GM12878 (cell line): ENCODE measurements at regions not wholly inside any gene's neighbourhood (a gene's known extent, or its start where the extent isn't known, plus 50 kb on each side); places are given as distances from the start of the nearest gene placed in this dataset.

Experiments
- ATAC-seq: fragments of 200-7000 bp; cut with Tn5 transposase; 3 replicates; pipeline ENCODE4 v1.9.1; 2020; ENCODE audit warnings: mild to moderate bottlenecking, moderate library complexity
- BruUV-seq: library from RNA; stranded (reverse); fragments of 400-500 nt; replicated peaks from 2 replicates; lab custom pipeline; 2021; lab: Mats Ljungman, UMichigan
- CTCF ChIA-PET: fragments of 300-600 bp; sonication (Branson Sonifier 250); formaldehyde crosslinking; extraction: SDS; loops from one replicate; lab custom pipeline; 2021; ENCODE audit warnings: inconsistent platforms; lab: Yijun Ruan, JAX
- POLR2A ChIA-PET: fragments of 350-600 bp; formaldehyde crosslinking; extraction: SDS; loops from one replicate; lab custom pipeline; 2021; ENCODE audit warnings: inconsistent platforms; lab: Charles Lee
- RAD21 ChIA-PET: fragments of 300-600 bp; sonication (Branson Sonifier 250); formaldehyde crosslinking; loops from one replicate; lab custom pipeline; 2023; ENCODE audit warnings: antibody characterized with exemption; ENCODE audit not compliant: unreplicated experiment; lab: Charles Lee
- SMC1A ChIA-PET: fragments of 300-600 bp; sonication (Branson Sonifier 250); formaldehyde crosslinking; loops from one replicate; lab custom pipeline; 2023; ENCODE audit not compliant: unreplicated experiment, uncharacterized antibody; lab: Charles Lee
- DNase-seq: peaks from one replicate; pipeline ENCODE4 v3.0.0-alpha.2; 2011; ENCODE audit warnings: low read depth, low spot score
- FAIRE-seq: peaks from 3 replicates; lab custom pipeline; 2011; peaks lifted over from hg19 to GRCh38; lab: Jason Lieb, UNC
- H2AFZ ChIP-seq: 2 replicates; pipeline ENCODE4 v1.6.0; 2011; ENCODE audit warnings: low read depth, low read length, control low read depth; ENCODE audit not compliant: control insufficient read depth
- H3K27ac ChIP-seq: 2 replicates; pipeline ENCODE4 v1.5.1; 2011; ENCODE audit warnings: control low read depth; ENCODE audit not compliant: control insufficient read depth, insufficient read depth
- H3K27me3 ChIP-seq, 2 experiments: replicated peaks in 1 of 2; 2 replicates each; pipeline versions ENCODE4 v1.6.0 to v1.6.1; 2011; ENCODE audit warnings: low read length in 1 of 2; ENCODE audit not compliant: control insufficient read depth in 2 of 2, insufficient read depth in 2 of 2
- H3K36me3 ChIP-seq, 2 experiments: 2 replicates each; pipeline ENCODE4 v1.5.1; 2011; ENCODE audit warnings: low read length in 1 of 2; ENCODE audit not compliant: control insufficient read depth in 2 of 2, insufficient read depth in 2 of 2
- H3K4me1 ChIP-seq: 2 replicates; pipeline ENCODE4 v1.6.1; 2011; ENCODE audit warnings: mild to moderate bottlenecking, low read length, moderate library complexity, mixed read lengths; ENCODE audit not compliant: control insufficient read depth, insufficient read depth
- H3K4me2 ChIP-seq: 2 replicates; pipeline ENCODE4 v1.6.0; 2011; ENCODE audit warnings: control low read depth; ENCODE audit not compliant: control insufficient read depth, insufficient read depth
- H3K4me3 ChIP-seq: fragments of 200-600 bp; sonication (generic); 2 replicates; pipeline ENCODE4 v1.5.1; 2016
- H3K79me2 ChIP-seq: 2 replicates; pipeline ENCODE4 v1.6.0; 2011; ENCODE audit warnings: low read length; ENCODE audit not compliant: control insufficient read depth, insufficient read depth
- H3K9ac ChIP-seq: 2 replicates; pipeline ENCODE4 v1.8.0; 2011; ENCODE audit warnings: low read length, control low read depth, mixed read lengths; ENCODE audit not compliant: control insufficient read depth, insufficient read depth
- H3K9me3 ChIP-seq: replicated peaks from 3 replicates; pipeline ENCODE4 v1.5.1; 2011; ENCODE audit warnings: mild to moderate bottlenecking, low read length; ENCODE audit not compliant: control insufficient read depth, insufficient read depth
- H4K20me1 ChIP-seq: 2 replicates; pipeline ENCODE4 v1.6.0; 2011; ENCODE audit not compliant: control insufficient read depth, insufficient read depth
- FOXM1 ChIP-seq: IDR thresholded peaks from 2 replicates; pipeline ENCODE4 v1.6.1; 2012; ENCODE audit warnings: low read depth, mild to moderate bottlenecking, inconsistent platforms, low read length, moderate library complexity
- GABPA ChIP-seq: IDR thresholded peaks from 2 replicates; pipeline ENCODE4 v1.6.1; 2014; ENCODE audit warnings: antibody characterized with exemption, low read depth, mild to moderate bottlenecking, inconsistent platforms
- GATAD2B ChIP-seq: fragments of 450-650 bp; conservative IDR thresholded peaks from 2 replicates; pipeline ENCODE4 v1.6.1; 2017; ENCODE audit warnings: low read depth, mild to moderate bottlenecking, moderate library complexity
- HDAC6 ChIP-seq: fragments of 200-600 bp; sonication (generic); IDR thresholded peaks from one replicate; pipeline ENCODE4 v1.8.0; 2017; ENCODE audit warnings: antibody characterized with exemption; ENCODE audit not compliant: unreplicated experiment
- MEF2B ChIP-seq: fragments of 450-650 bp; IDR thresholded peaks from 2 replicates; pipeline ENCODE4 v1.6.1; 2018; ENCODE audit warnings: mild to moderate bottlenecking, moderate library complexity; ENCODE audit not compliant: partially characterized antibody, poor library complexity, severe bottlenecking
- MXI1 ChIP-seq: fragments of 150-350 bp; IDR thresholded peaks from 2 replicates; pipeline ENCODE4 v1.6.1; 2011; ENCODE audit warnings: low read depth, mild to moderate bottlenecking, inconsistent platforms, low read length, improper control_type of control experiment
- NBN ChIP-seq: fragments of 450-650 bp; IDR thresholded peaks from 2 replicates; pipeline ENCODE4 v1.6.1; 2016
- NR2F1 ChIP-seq: fragments of 450-650 bp; conservative IDR thresholded peaks from 2 replicates; pipeline ENCODE4 v1.6.1; 2017; ENCODE audit warnings: mild to moderate bottlenecking
- RBBP5 ChIP-seq: fragments of 200-600 bp; sonication (generic); conservative IDR thresholded peaks from 2 replicates; pipeline ENCODE4 v1.6.1; 2016
- SMAD1 ChIP-seq: fragments of 450-650 bp; IDR thresholded peaks from 2 replicates; pipeline ENCODE4 v1.6.1; 2018; ENCODE audit warnings: mild to moderate bottlenecking, low read depth; ENCODE audit not compliant: partially characterized antibody
- SP1 ChIP-seq: IDR thresholded peaks from one replicate; pipeline ENCODE4 v1.6.1; 2011; ENCODE audit warnings: low read depth, low read length
- ZNF217 ChIP-seq: fragments of 450-650 bp; IDR thresholded peaks from 2 replicates; pipeline ENCODE4 v1.6.1; 2017; ENCODE audit warnings: antibody characterized with exemption, mild to moderate bottlenecking
- WGBS: methylation state at CpG from one replicate; pipeline ENCODE4 v1.1.6; 2016; ENCODE audit warnings: low lambda C conversion rate; ENCODE audit not compliant: insufficient replicate concordance, insufficient coverage; ENCODE audit errors: missing lambda C conversion rate; 5-methylcytosine and 5-hydroxymethylcytosine counted together
- in situ Hi-C: fragments of 300-500 bp; cut with MboI; formaldehyde crosslinking; loops from 9 replicates; pipeline ENCODE4 v1.14.3; 2018; ENCODE audit warnings: mixed read lengths
- intact Hi-C: fragments of 100-400 bp; cut with micrococcal nuclease; formaldehyde crosslinking; loops from one replicate; pipeline ENCODE4 v1.14.2; 2022; ENCODE audit not compliant: unreplicated experiment
- TF ChIP-seq, protein P1 (sequence below): fragments of 450-650 bp; IDR thresholded peaks from 2 replicates; pipeline ENCODE4 v1.6.1; 2018; ENCODE audit warnings: borderline replicate concordance, mild to moderate bottlenecking; ENCODE audit not compliant: partially characterized antibody
- TF ChIP-seq, protein P2 (sequence below), 3 experiments: IDR thresholded peaks in 2 of 3; conservative IDR thresholded peaks in 1 of 3; 2 replicates each; pipeline ENCODE4 v1.5.1; 2011; ENCODE audit warnings: low read depth in 3 of 3, low read length in 3 of 3, mild to moderate bottlenecking in 3 of 3, control low read depth in 2 of 3, moderate library complexity in 2 of 3, inconsistent platforms in 1 of 3, mixed read lengths in 1 of 3; ENCODE audit not compliant: control insufficient read depth in 2 of 3, insufficient read depth in 1 of 3; ENCODE audit errors: extremely low read depth in 1 of 3
- TF ChIP-seq, protein P3 (sequence below): fragments of 450-650 bp; formaldehyde crosslinking; IDR thresholded peaks from 2 replicates; pipeline ENCODE4 v1.4.0; 2020; ENCODE audit warnings: mild to moderate bottlenecking, moderate library complexity

DNA sequence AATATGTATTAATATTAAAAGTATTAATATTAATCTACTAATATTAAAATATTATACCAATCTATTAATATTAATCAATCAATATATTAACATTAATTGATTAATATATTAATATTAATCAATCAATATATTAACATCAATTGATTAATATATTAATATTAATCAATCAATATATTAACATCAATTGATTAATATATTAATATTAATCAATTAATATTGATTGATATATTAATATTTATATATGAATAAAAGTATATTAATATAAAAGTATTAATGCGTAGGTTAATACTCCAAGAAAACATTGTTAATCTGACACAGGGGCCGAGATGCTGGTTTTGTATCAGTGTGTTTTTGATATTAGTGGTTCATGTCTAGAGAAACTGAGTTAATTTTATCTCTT is 1430.1 kb upstream of the SEL1L start:
- H3K9me3 ChIP-seq, result no peaks in the 10 kb centered on the region
- BruUV-seq, result no TSS peak
- no peaks in the 10 kb centered on the region for H3K36me3 ChIP-seq
- no peak overlapping the region for H3K27ac ChIP-seq
- WGBS, result 50% methylated on average over 2 of the region's 2 CpGs
- H3K4me1 ChIP-seq, result no peaks in the 10 kb centered on the region
- H3K9ac ChIP-seq, result no peak overlapping the region
- POLR2A ChIA-PET, result no interaction called here
- FAIRE-seq (no peak), ATAC-seq (no peak), DNase-seq (no peak)
- H3K79me2 ChIP-seq, result no peaks in the 10 kb centered on the region
- intact Hi-C loops, result no loop called here
- SMC1A ChIA-PET, result no interaction called here
- in situ Hi-C loops, result no loop called here
- TF ChIP-seq ZNF217 (no peak), SMAD1 (no peak), SP1 (no peak), FOXM1 (no peak), GATAD2B (no peak), MEF2B (no peak), MXI1 (no peak), RBBP5 (no peak), HDAC6 (no peak), NBN (no peak), NR2F1 (no peak), GABPA (no peak)
- TF ChIP-seq, protein P1, sequence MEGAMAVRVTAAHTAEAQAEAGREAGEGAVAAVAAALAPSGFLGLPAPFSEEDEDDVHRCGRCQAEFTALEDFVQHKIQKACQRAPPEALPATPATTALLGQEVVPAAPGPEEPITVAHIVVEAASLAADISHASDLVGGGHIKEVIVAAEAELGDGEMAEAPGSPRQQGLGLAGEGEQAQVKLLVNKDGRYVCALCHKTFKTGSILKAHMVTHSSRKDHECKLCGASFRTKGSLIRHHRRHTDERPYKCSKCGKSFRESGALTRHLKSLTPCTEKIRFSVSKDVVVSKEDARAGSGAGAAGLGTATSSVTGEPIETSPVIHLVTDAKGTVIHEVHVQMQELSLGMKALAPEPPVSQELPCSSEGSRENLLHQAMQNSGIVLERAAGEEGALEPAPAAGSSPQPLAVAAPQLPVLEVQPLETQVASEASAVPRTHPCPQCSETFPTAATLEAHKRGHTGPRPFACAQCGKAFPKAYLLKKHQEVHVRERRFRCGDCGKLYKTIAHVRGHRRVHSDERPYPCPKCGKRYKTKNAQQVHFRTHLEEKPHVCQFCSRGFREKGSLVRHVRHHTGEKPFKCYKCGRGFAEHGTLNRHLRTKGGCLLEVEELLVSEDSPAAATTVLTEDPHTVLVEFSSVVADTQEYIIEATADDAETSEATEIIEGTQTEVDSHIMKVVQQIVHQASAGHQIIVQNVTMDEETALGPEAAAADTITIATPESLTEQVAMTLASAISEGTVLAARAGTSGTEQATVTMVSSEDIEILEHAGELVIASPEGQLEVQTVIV, result no peak
- TF ChIP-seq, protein P2, sequence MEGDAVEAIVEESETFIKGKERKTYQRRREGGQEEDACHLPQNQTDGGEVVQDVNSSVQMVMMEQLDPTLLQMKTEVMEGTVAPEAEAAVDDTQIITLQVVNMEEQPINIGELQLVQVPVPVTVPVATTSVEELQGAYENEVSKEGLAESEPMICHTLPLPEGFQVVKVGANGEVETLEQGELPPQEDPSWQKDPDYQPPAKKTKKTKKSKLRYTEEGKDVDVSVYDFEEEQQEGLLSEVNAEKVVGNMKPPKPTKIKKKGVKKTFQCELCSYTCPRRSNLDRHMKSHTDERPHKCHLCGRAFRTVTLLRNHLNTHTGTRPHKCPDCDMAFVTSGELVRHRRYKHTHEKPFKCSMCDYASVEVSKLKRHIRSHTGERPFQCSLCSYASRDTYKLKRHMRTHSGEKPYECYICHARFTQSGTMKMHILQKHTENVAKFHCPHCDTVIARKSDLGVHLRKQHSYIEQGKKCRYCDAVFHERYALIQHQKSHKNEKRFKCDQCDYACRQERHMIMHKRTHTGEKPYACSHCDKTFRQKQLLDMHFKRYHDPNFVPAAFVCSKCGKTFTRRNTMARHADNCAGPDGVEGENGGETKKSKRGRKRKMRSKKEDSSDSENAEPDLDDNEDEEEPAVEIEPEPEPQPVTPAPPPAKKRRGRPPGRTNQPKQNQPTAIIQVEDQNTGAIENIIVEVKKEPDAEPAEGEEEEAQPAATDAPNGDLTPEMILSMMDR (IDR thresholded peaks at IDR 0.05 in 2 of 3, conservative IDR thresholded peaks at IDR 0.05 in 1 of 3; ENCODE audit: control insufficient read depth in 2 of 3, extremely low read depth in 1 of 3, insufficient read depth in 1 of 3, low read depth in 3 of 3, low read length in 3 of 3), result no peak
- TF ChIP-seq, protein P3, sequence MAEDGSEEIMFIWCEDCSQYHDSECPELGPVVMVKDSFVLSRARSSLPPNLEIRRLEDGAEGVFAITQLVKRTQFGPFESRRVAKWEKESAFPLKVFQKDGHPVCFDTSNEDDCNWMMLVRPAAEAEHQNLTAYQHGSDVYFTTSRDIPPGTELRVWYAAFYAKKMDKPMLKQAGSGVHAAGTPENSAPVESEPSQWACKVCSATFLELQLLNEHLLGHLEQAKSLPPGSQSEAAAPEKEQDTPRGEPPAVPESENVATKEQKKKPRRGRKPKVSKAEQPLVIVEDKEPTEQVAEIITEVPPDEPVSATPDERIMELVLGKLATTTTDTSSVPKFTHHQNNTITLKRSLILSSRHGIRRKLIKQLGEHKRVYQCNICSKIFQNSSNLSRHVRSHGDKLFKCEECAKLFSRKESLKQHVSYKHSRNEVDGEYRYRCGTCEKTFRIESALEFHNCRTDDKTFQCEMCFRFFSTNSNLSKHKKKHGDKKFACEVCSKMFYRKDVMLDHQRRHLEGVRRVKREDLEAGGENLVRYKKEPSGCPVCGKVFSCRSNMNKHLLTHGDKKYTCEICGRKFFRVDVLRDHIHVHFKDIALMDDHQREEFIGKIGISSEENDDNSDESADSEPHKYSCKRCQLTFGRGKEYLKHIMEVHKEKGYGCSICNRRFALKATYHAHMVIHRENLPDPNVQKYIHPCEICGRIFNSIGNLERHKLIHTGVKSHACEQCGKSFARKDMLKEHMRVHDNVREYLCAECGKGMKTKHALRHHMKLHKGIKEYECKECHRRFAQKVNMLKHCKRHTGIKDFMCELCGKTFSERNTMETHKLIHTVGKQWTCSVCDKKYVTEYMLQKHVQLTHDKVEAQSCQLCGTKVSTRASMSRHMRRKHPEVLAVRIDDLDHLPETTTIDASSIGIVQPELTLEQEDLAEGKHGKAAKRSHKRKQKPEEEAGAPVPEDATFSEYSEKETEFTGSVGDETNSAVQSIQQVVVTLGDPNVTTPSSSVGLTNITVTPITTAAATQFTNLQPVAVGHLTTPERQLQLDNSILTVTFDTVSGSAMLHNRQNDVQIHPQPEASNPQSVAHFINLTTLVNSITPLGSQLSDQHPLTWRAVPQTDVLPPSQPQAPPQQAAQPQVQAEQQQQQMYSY (CRISPR knock-in tag), result no peak
- no peak overlapping the region for H3K4me2 ChIP-seq
- CTCF ChIA-PET, result no interaction called here
- no peaks in the 10 kb centered on the region for H3K27me3 ChIP-seq
- no peak overlapping the region for H2AFZ ChIP-seq
- no peaks in the 10 kb centered on the region for H4K20me1 ChIP-seq
- H3K4me3 ChIP-seq, result no peak overlapping the region
- RAD21 ChIA-PET, result no interaction called here
